ENCODE measurements at regions not wholly inside any gene's neighbourhood (a gene's known extent, or its start where the extent isn't known, plus 50 kb on each side); places are given as distances from the start of the nearest gene placed in this dataset.
"Not testable (repeated sequence)": the region's sequence is repeated elsewhere in the genome, so short reads cannot be mapped to it uniquely, and the experiment has no call there.

GRCh38 chr16:29204806-29205135 is 201.7 kb downstream of the NPIPB11 start:
- Histone ChIP-seq H3K4me3 (ENCODE audit: low read length in 3 of 3) (no peak overlapping the region), H3K9me3 (ENCODE audit: control insufficient read depth in 3 of 3, low read length in 3 of 3) (no peaks in the 10 kb centered on the region), H3K27me3 (ENCODE audit: control insufficient read depth in 3 of 3, insufficient read depth in 3 of 3, low read length in 3 of 3) (peaks cover 0 to 5% (median 0%) of the 10 kb centered on the region in 3 donors), H3K27ac (ENCODE audit: low read depth, low read length) (no peak overlapping the region), H3K36me3 (ENCODE audit: control insufficient read depth in 3 of 3, insufficient read depth in 3 of 3, low read length in 3 of 3) (no peaks in the 10 kb centered on the region), H3K4me1 (ENCODE audit: control insufficient read depth in 3 of 3, insufficient read depth in 3 of 3, low read length in 3 of 3) (no peaks in the 10 kb centered on the region), H3K9ac (ENCODE audit: low read depth in 1 of 3, low read length in 3 of 3) (no peak overlapping the region)

GRCh38 chr16:29203933-29204805 is 202.3 kb downstream of the NPIPB11 start:
- not testable (repeated sequence) for H3K4me3 ChIP-seq (ENCODE audit: low read length in 3 of 3); H3K9ac ChIP-seq (ENCODE audit: low read depth in 1 of 3, low read length in 3 of 3); H3K4me1 ChIP-seq (ENCODE audit: control insufficient read depth in 3 of 3, insufficient read depth in 3 of 3, low read length in 3 of 3); H3K27me3 ChIP-seq (ENCODE audit: control insufficient read depth in 3 of 3, insufficient read depth in 3 of 3, low read length in 3 of 3); H3K9me3 ChIP-seq (ENCODE audit: control insufficient read depth in 3 of 3, low read length in 3 of 3); H3K36me3 ChIP-seq (ENCODE audit: control insufficient read depth in 3 of 3, insufficient read depth in 3 of 3, low read length in 3 of 3); H3K27ac ChIP-seq (ENCODE audit: low read depth, low read length)

DNA sequence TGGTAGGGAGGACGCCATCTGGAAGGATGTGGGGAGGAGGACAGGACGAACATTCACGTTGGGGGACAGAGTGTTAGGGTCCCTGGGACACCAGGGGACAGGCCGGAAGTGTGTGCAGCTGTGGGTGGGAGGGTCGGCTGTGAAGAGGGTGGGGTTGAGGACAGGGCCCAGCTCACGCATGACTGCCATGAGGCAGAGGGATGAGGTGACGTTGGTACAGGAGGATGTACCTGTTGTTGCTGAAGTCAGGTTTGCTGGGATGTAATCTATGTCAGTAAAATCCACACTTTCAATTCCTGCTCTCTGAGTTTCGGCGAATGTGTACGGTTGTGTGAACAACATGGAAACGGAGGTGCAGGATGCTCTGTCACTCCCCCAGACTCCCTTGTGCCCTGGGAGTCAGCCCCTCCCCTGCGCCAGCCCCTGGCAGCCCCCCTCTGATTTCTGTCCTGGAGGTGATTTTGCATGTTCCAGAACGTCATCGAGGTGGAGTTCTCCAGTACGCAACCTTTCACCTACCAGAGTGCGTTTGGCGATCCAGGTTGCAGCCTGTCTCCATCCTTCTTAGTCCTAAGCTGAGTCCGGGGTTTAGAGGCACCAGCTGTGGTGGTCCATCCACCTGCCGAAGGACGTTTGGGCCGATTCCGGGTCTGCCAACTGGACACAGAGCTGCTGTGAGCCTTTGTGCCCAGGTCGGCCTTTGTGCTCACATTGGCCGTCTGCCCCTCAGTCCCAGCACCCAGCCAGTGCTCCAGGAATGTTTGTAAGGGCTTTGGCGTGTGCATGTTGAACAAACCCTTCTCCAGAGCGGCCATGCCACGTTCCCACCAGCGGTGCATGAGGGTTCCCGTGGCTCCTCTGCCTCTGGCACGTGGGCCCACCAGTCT is 203.2 kb downstream of the NPIPB11 start:
- not testable (repeated sequence) for H3K27me3 ChIP-seq (ENCODE audit: control insufficient read depth in 3 of 3, insufficient read depth in 3 of 3, low read length in 3 of 3); H3K4me3 ChIP-seq (ENCODE audit: low read length in 3 of 3); H3K9me3 ChIP-seq (ENCODE audit: control insufficient read depth in 3 of 3, low read length in 3 of 3); H3K27ac ChIP-seq (ENCODE audit: low read depth, low read length); H3K36me3 ChIP-seq (ENCODE audit: control insufficient read depth in 3 of 3, insufficient read depth in 3 of 3, low read length in 3 of 3); H3K9ac ChIP-seq (ENCODE audit: low read depth in 1 of 3, low read length in 3 of 3); H3K4me1 ChIP-seq (ENCODE audit: control insufficient read depth in 3 of 3, insufficient read depth in 3 of 3, low read length in 3 of 3)

GRCh38 chr16:29202642-29203041 is 203.9 kb downstream of the NPIPB11 start:
- H3K9ac ChIP-seq (ENCODE audit: low read depth in 1 of 3, low read length in 3 of 3); H3K9me3 ChIP-seq (ENCODE audit: control insufficient read depth in 3 of 3, low read length in 3 of 3); H3K4me1 ChIP-seq (ENCODE audit: control insufficient read depth in 3 of 3, insufficient read depth in 3 of 3, low read length in 3 of 3); H3K36me3 ChIP-seq (ENCODE audit: control insufficient read depth in 3 of 3, insufficient read depth in 3 of 3, low read length in 3 of 3); H3K4me3 ChIP-seq (ENCODE audit: low read length in 3 of 3); H3K27me3 ChIP-seq (ENCODE audit: control insufficient read depth in 3 of 3, insufficient read depth in 3 of 3, low read length in 3 of 3); H3K27ac ChIP-seq (ENCODE audit: low read depth, low read length): not testable (repeated sequence)

- H3K9me3 ChIP-seq (ENCODE audit: control insufficient read depth in 3 of 3, low read length in 3 of 3); H3K27ac ChIP-seq (ENCODE audit: low read depth, low read length); H3K36me3 ChIP-seq (ENCODE audit: control insufficient read depth in 3 of 3, insufficient read depth in 3 of 3, low read length in 3 of 3); H3K9ac ChIP-seq (ENCODE audit: low read depth in 1 of 3, low read length in 3 of 3); H3K4me1 ChIP-seq (ENCODE audit: control insufficient read depth in 3 of 3, insufficient read depth in 3 of 3, low read length in 3 of 3); H3K4me3 ChIP-seq (ENCODE audit: low read length in 3 of 3); H3K27me3 ChIP-seq (ENCODE audit: control insufficient read depth in 3 of 3, insufficient read depth in 3 of 3, low read length in 3 of 3): not testable (repeated sequence)
Observed at GRCh38 chr16:29202025-29202632, 204.4 kb downstream of the NPIPB11 start.

DNA sequence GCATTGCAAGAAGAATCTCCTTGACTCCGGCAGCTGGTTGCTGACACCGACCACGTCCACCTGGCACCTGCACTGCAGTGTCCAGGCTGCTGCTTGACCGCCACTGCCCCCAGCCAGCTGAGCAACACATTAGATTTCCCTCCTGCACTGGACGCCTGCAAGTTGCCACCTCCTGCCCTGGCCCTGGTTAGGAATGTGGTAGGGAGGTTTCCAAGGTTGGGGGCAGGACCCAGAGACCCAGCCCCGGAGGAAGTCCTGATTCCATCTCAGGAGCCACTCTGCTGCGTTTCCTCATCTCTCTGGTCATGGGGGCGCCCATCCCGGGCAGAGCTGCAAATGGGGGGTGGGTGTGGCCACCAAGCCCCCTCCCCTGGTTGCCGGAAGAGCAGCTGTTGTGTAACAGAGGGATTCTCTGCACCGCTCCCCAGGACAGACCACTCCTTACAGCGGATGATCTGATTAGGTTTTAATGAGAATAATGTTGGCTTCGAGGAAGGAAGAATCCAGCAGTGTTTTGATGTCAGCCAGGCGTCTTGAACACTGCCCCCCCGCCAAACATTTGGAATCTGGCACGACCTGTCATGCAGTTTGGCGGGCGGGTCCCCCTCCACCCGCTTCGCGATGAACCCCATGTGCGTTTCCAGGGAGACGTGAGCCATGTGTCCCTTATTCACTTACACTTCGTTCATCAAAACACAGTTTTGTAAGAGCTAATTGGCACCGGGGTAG is 205.1 kb downstream of the NPIPB11 start:
- not testable (repeated sequence) for H3K4me1 ChIP-seq (ENCODE audit: control insufficient read depth in 3 of 3, insufficient read depth in 3 of 3, low read length in 3 of 3); H3K27me3 ChIP-seq (ENCODE audit: control insufficient read depth in 3 of 3, insufficient read depth in 3 of 3, low read length in 3 of 3); H3K9ac ChIP-seq (ENCODE audit: low read depth in 1 of 3, low read length in 3 of 3); H3K27ac ChIP-seq (ENCODE audit: low read depth, low read length); H3K36me3 ChIP-seq (ENCODE audit: control insufficient read depth in 3 of 3, insufficient read depth in 3 of 3, low read length in 3 of 3); H3K4me3 ChIP-seq (ENCODE audit: low read length in 3 of 3); H3K9me3 ChIP-seq (ENCODE audit: control insufficient read depth in 3 of 3, low read length in 3 of 3)

GRCh38 chr16:29200681-29201080 is 205.8 kb downstream of the NPIPB11 start:
- H3K9ac ChIP-seq (ENCODE audit: low read depth in 1 of 3, low read length in 3 of 3); H3K27ac ChIP-seq (ENCODE audit: low read depth, low read length); H3K9me3 ChIP-seq (ENCODE audit: control insufficient read depth in 3 of 3, low read length in 3 of 3); H3K4me1 ChIP-seq (ENCODE audit: control insufficient read depth in 3 of 3, insufficient read depth in 3 of 3, low read length in 3 of 3); H3K4me3 ChIP-seq (ENCODE audit: low read length in 3 of 3); H3K27me3 ChIP-seq (ENCODE audit: control insufficient read depth in 3 of 3, insufficient read depth in 3 of 3, low read length in 3 of 3); H3K36me3 ChIP-seq (ENCODE audit: control insufficient read depth in 3 of 3, insufficient read depth in 3 of 3, low read length in 3 of 3): not testable (repeated sequence)

DNA sequence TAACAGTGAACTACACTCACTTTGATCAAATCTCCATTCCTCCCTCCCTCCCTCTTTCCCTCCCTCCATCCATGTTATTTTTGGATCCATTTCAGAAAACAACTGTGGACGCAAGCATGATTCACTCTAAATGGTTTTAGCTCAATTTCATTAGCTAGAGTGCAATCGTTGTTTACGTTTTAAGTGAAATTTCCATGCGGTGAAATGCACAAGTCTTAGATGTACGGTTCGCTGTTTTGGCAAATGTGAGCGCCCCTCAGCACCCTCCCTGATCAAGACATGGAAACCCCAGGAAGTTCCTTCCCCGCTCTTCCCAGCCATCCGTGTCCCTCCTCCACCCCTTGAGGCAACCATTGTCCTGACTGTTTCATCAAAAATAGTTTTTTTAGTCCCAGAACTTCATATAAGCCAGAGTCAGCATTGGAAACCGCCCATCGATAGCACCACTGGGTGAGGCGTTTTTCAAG is 206.3 kb downstream of the NPIPB11 start:
- H3K4me3 ChIP-seq (ENCODE audit: low read length in 3 of 3); H3K9ac ChIP-seq (ENCODE audit: low read depth in 1 of 3, low read length in 3 of 3); H3K9me3 ChIP-seq (ENCODE audit: control insufficient read depth in 3 of 3, low read length in 3 of 3); H3K4me1 ChIP-seq (ENCODE audit: control insufficient read depth in 3 of 3, insufficient read depth in 3 of 3, low read length in 3 of 3); H3K27me3 ChIP-seq (ENCODE audit: control insufficient read depth in 3 of 3, insufficient read depth in 3 of 3, low read length in 3 of 3); H3K36me3 ChIP-seq (ENCODE audit: control insufficient read depth in 3 of 3, insufficient read depth in 3 of 3, low read length in 3 of 3): not testable (repeated sequence)
- H3K27ac ChIP-seq (ENCODE audit: low read depth, low read length), result peak overlapping the region; percentile 12

- not testable (repeated sequence) for H3K36me3 ChIP-seq (ENCODE audit: control insufficient read depth in 3 of 3, insufficient read depth in 3 of 3, low read length in 3 of 3); H3K9ac ChIP-seq (ENCODE audit: low read depth in 1 of 3, low read length in 3 of 3)
Observed at GRCh38 chr16:29199626-29200025, 206.9 kb downstream of the NPIPB11 start.

More at GRCh38 chr16:29199626-29200025, 206.9 kb downstream of the NPIPB11 start:
- not testable (repeated sequence) for H3K27me3 ChIP-seq (ENCODE audit: control insufficient read depth in 3 of 3, insufficient read depth in 3 of 3, low read length in 3 of 3); H3K4me3 ChIP-seq (ENCODE audit: low read length in 3 of 3); H3K4me1 ChIP-seq (ENCODE audit: control insufficient read depth in 3 of 3, insufficient read depth in 3 of 3, low read length in 3 of 3); H3K9me3 ChIP-seq (ENCODE audit: control insufficient read depth in 3 of 3, low read length in 3 of 3)
- H3K27ac ChIP-seq (ENCODE audit: low read depth, low read length), result peak overlapping the region; percentile 12
